ENCODE measurements at regions not wholly inside any gene's neighbourhood (a gene's known extent, or its start where the extent isn't known, plus 50 kb on each side); places are given as distances from the start of the nearest gene placed in this dataset.

DNA sequence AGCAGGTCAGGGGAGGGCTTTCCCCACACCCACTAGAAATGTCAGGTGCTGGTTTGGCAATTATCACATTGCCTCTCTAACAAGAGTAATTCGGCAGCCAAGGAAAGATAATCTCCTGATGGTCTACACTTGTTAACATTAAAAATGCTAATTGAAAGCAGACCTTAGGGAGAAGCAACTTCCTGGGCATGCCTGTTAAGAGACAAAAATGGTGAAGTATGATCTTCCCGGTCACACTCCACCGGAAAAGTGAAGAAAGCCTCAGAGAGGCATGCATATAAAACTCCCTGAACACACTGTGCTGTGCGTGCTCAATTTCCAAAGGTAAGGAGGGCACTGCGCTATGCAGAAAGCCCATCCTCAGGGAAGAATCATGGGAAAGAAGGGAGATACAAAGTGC, 244.3 kb downstream of the FAM170A start:
- TF ChIP-seq, protein P1, sequence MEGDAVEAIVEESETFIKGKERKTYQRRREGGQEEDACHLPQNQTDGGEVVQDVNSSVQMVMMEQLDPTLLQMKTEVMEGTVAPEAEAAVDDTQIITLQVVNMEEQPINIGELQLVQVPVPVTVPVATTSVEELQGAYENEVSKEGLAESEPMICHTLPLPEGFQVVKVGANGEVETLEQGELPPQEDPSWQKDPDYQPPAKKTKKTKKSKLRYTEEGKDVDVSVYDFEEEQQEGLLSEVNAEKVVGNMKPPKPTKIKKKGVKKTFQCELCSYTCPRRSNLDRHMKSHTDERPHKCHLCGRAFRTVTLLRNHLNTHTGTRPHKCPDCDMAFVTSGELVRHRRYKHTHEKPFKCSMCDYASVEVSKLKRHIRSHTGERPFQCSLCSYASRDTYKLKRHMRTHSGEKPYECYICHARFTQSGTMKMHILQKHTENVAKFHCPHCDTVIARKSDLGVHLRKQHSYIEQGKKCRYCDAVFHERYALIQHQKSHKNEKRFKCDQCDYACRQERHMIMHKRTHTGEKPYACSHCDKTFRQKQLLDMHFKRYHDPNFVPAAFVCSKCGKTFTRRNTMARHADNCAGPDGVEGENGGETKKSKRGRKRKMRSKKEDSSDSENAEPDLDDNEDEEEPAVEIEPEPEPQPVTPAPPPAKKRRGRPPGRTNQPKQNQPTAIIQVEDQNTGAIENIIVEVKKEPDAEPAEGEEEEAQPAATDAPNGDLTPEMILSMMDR (IDR thresholded peaks at IDR 0.05) = no peak
- no peak for TF ChIP-seq ZFX (IDR thresholded peaks at IDR 0.05; ENCODE audit: borderline replicate concordance)

Measured in 22Rv1 (cell line).